Astrocyte (in vitro differentiated cells and primary cell): ENCODE measurements at regions not wholly inside any gene's neighbourhood (a gene's known extent, or its start where the extent isn't known, plus 50 kb on each side); places are given as distances from the start of the nearest gene placed in this dataset.

Experiments
- DNase-seq: peaks from one replicate; pipeline ENCODE4 v3.0.0-alpha.2; 2010; ENCODE audit warnings: low read depth
- FAIRE-seq: peaks from 2 replicates; lab custom pipeline; 2011; peaks lifted over from hg19 to GRCh38; lab: Jason Lieb, UNC
- H2AFZ ChIP-seq: 2 replicates; pipeline ENCODE4 v1.6.0; 2012; ENCODE audit warnings: low read depth, low read length, inconsistent platforms
- H3K27ac ChIP-seq: 2 replicates; pipeline ENCODE4 v1.5.1; 2011; ENCODE audit warnings: low read depth, low read length, inconsistent platforms
- H3K27me3 ChIP-seq: 2 replicates; pipeline ENCODE4 v1.6.0; 2011; ENCODE audit warnings: low read length, inconsistent platforms; ENCODE audit not compliant: insufficient read depth
- H3K36me3 ChIP-seq: 2 replicates; pipeline ENCODE4 v1.5.1; 2011; ENCODE audit warnings: low read length, inconsistent platforms; ENCODE audit not compliant: insufficient read depth
- H3K4me1 ChIP-seq: 2 replicates; pipeline ENCODE4 v1.5.1; 2011; ENCODE audit warnings: low read length, inconsistent platforms; ENCODE audit not compliant: insufficient read depth
- H3K4me2 ChIP-seq: 2 replicates; pipeline ENCODE4 v1.6.0; 2012; ENCODE audit warnings: low read length, inconsistent platforms
- H3K4me3 ChIP-seq: 2 replicates; pipeline ENCODE4 v1.5.1; 2011; ENCODE audit warnings: low read depth, mild to moderate bottlenecking, low read length, inconsistent platforms; ENCODE audit not compliant: insufficient read depth
- H3K79me2 ChIP-seq: 2 replicates; pipeline ENCODE4 v1.6.0; 2012; ENCODE audit warnings: mild to moderate bottlenecking, low read length, inconsistent platforms; ENCODE audit not compliant: insufficient read depth
- H3K9ac ChIP-seq: 2 replicates; pipeline ENCODE4 v1.6.0; 2012; ENCODE audit warnings: mild to moderate bottlenecking, low read length, inconsistent platforms
- H3K9me3 ChIP-seq: 2 replicates; pipeline ENCODE4 v1.5.1; 2012; ENCODE audit warnings: low read depth, mild to moderate bottlenecking, low read length, inconsistent platforms; ENCODE audit not compliant: insufficient read depth
- H4K20me1 ChIP-seq: 2 replicates; pipeline ENCODE4 v1.6.0; 2012; ENCODE audit warnings: low read length, inconsistent platforms; ENCODE audit not compliant: insufficient read depth
- H3K27ac Mint-ChIP-seq: one replicate; pipeline ENCODE4 v1.8.0; 2021; ENCODE audit warnings: mild to moderate bottlenecking, mixed read lengths; ENCODE audit not compliant: unreplicated experiment
- H3K27me3 Mint-ChIP-seq: one replicate; pipeline ENCODE4 v1.8.0; 2021; ENCODE audit warnings: low read depth, mixed read lengths; ENCODE audit not compliant: unreplicated experiment
- H3K36me3 Mint-ChIP-seq: one replicate; pipeline ENCODE4 v1.8.0; 2021; ENCODE audit warnings: low read depth, mixed read lengths; ENCODE audit not compliant: unreplicated experiment
- H3K4me1 Mint-ChIP-seq: one replicate; pipeline ENCODE4 v1.8.0; 2021; ENCODE audit warnings: low read depth, mixed read lengths; ENCODE audit not compliant: unreplicated experiment
- H3K4me3 Mint-ChIP-seq: one replicate; pipeline ENCODE4 v1.8.0; 2021; ENCODE audit warnings: mild to moderate bottlenecking, moderate library complexity, mixed read lengths; ENCODE audit not compliant: unreplicated experiment
- H3K9me3 Mint-ChIP-seq: one replicate; pipeline ENCODE4 v1.8.0; 2021; ENCODE audit warnings: mild to moderate bottlenecking, mixed read lengths; ENCODE audit not compliant: unreplicated experiment
- EZH2 ChIP-seq: IDR thresholded peaks from 2 replicates; pipeline ENCODE4 v1.6.1; 2012; ENCODE audit warnings: mild to moderate bottlenecking, low read length, inconsistent platforms; ENCODE audit not compliant: insufficient read depth
- TF ChIP-seq, protein P1 (sequence below): IDR thresholded peaks from 2 replicates; pipeline ENCODE4 v1.5.1; 2011; ENCODE audit warnings: low read depth, mild to moderate bottlenecking, inconsistent platforms, low read length, moderate library complexity; ENCODE audit not compliant: insufficient read depth

GRCh38 chrX:39043838-39044550, 242.7 kb downstream of the MID1IP1 start:
- Histone ChIP-seq H3K4me1 (no peaks in the 10 kb centered on the region), H4K20me1 (no peaks in the 10 kb centered on the region), H3K4me3 (no peak overlapping the region), H3K79me2 (no peaks in the 10 kb centered on the region), H2AFZ (no peak overlapping the region), H3K9me3 (no peaks in the 10 kb centered on the region), H3K36me3 (no peaks in the 10 kb centered on the region), H3K27me3 (no peaks in the 10 kb centered on the region), H3K4me2 (no peak overlapping the region), H3K27ac (no peak overlapping the region), H3K9ac (no peak overlapping the region)
- FAIRE-seq (peak; percentile 52), DNase-seq (no peak)
- H3K36me3 Mint-ChIP-seq: no peaks in the 10 kb centered on the region
- H3K27ac Mint-ChIP-seq: no peak overlapping the region
- H3K4me3 Mint-ChIP-seq: no peak overlapping the region
- TF ChIP-seq, protein P1, sequence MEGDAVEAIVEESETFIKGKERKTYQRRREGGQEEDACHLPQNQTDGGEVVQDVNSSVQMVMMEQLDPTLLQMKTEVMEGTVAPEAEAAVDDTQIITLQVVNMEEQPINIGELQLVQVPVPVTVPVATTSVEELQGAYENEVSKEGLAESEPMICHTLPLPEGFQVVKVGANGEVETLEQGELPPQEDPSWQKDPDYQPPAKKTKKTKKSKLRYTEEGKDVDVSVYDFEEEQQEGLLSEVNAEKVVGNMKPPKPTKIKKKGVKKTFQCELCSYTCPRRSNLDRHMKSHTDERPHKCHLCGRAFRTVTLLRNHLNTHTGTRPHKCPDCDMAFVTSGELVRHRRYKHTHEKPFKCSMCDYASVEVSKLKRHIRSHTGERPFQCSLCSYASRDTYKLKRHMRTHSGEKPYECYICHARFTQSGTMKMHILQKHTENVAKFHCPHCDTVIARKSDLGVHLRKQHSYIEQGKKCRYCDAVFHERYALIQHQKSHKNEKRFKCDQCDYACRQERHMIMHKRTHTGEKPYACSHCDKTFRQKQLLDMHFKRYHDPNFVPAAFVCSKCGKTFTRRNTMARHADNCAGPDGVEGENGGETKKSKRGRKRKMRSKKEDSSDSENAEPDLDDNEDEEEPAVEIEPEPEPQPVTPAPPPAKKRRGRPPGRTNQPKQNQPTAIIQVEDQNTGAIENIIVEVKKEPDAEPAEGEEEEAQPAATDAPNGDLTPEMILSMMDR: no peak
- TF ChIP-seq EZH2: no peak
- peaks cover 7% of the 10 kb centered on the region for H3K27me3 Mint-ChIP-seq
- H3K9me3 Mint-ChIP-seq: no peaks in the 10 kb centered on the region
- H3K4me1 Mint-ChIP-seq: no peaks in the 10 kb centered on the region

GRCh38 chrX:39047174-39047573, 245.9 kb downstream of the MID1IP1 start:
- no peak for FAIRE-seq

DNA sequence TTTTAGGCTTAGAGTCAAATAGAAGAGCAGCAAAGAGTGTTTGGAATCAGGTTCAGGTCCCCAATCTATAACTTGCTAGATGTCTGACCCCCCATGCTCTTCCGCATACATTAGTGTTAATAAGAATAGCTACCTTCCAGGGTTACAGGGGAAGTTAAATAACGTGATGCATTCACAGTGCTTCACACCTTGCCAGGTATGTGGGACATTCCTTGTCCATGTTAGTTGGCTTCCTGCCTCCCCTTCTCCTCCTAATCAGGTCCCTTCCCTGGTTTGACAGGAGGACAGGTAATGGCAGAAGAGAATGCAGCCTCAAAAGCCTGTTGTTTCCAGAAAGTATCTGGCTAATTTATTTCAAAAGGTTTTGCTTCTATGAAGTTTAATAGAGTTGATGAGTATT, 248.7 kb downstream of the MID1IP1 start:
- Histone ChIP-seq H3K4me1 (no peaks in the 10 kb centered on the region), H3K9me3 (no peaks in the 10 kb centered on the region), H3K4me2 (no peak overlapping the region), H4K20me1 (no peaks in the 10 kb centered on the region), H2AFZ (no peak overlapping the region), H3K36me3 (no peaks in the 10 kb centered on the region), H3K9ac (no peak overlapping the region), H3K79me2 (no peaks in the 10 kb centered on the region), H3K27me3 (no peaks in the 10 kb centered on the region), H3K4me3 (no peak overlapping the region), H3K27ac (no peak overlapping the region)
- TF ChIP-seq, protein P1: no peak
- TF ChIP-seq EZH2: no peak
- no peak for FAIRE-seq
- DNase-seq: no peak
- Mint-ChIP-seq H3K27ac (no peak overlapping the region), H3K36me3 (no peaks in the 10 kb centered on the region), H3K27me3 (peaks cover 7% of the 10 kb centered on the region), H3K4me1 (no peaks in the 10 kb centered on the region), H3K4me3 (no peak overlapping the region), H3K9me3 (peaks cover 5% of the 10 kb centered on the region)

More at GRCh38 chrX:39047174-39047573, 245.9 kb downstream of the MID1IP1 start:
- Histone ChIP-seq H2AFZ (no peak overlapping the region), H3K36me3 (no peaks in the 10 kb centered on the region), H3K4me2 (no peak overlapping the region), H3K4me1 (no peaks in the 10 kb centered on the region), H3K27ac (no peak overlapping the region), H3K9me3 (no peaks in the 10 kb centered on the region), H3K27me3 (no peaks in the 10 kb centered on the region), H3K9ac (no peak overlapping the region), H3K79me2 (no peaks in the 10 kb centered on the region), H3K4me3 (no peak overlapping the region), H4K20me1 (no peaks in the 10 kb centered on the region)
- H3K4me1 Mint-ChIP-seq: no peaks in the 10 kb centered on the region
- no peak overlapping the region for H3K27ac Mint-ChIP-seq
- H3K27me3 Mint-ChIP-seq: peaks cover 4% of the 10 kb centered on the region
- H3K36me3 Mint-ChIP-seq: no peaks in the 10 kb centered on the region
- H3K4me3 Mint-ChIP-seq: no peak overlapping the region
- no peak for TF ChIP-seq EZH2
- TF ChIP-seq, protein P1: no peak
- no peaks in the 10 kb centered on the region for H3K9me3 Mint-ChIP-seq
- DNase-seq: no peak
